ENCODE measurements at regions not wholly inside any gene's neighbourhood (a gene's known extent, or its start where the extent isn't known, plus 50 kb on each side); places are given as distances from the start of the nearest gene placed in this dataset.

DNA sequence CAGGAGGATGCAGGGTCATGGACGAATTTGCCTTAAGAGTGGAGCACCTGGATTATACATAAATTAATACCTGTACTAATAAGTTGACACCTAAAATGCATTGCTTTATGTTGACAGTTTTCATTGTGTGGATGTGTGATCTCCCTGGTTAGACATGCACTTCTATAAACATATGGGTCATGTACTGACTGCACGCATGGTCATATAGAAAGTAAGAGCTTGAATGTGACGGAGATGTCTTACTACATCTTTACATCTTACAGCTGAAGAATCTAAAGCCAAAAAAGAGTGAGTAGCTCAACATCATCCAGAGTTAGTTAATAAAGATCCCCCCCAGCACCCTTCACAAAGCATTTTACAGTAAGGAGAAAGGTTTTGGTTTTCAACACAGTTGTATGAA lies 408.4 kb upstream of the JARID2 start:
- no peak for TF ChIP-seq ZNF281 (CRISPR knock-in tag; IDR thresholded peaks at IDR 0.05)
- no peak for TF ChIP-seq FOXJ3 (CRISPR knock-in tag; IDR thresholded peaks at IDR 0.05; ENCODE audit: borderline replicate concordance)
- TF ChIP-seq USF2 (CRISPR knock-in tag; IDR thresholded peaks at IDR 0.05), result no peak
